ENCODE measurements at regions not wholly inside any gene's neighbourhood (a gene's known extent, or its start where the extent isn't known, plus 50 kb on each side); places are given as distances from the start of the nearest gene placed in this dataset.

DNA sequence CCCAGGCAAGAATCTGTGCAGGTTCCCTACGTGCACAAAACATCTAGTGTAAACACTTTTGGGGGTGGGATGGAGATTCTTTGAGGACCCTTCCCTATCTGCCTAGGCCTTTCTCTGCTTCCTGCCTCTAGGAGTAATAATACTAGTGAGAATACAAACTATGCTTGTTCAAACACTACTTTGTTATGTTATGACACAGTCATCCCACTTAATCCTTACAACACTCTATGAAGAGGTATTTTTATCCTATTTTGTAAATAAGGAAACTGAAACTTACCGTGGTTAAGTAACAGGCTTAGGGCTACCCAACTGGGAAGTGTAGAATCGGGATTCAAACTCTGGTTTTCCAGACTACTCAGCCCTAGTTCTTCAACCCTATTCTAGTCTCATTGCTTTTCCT is 96.5 kb downstream of the KCNA5 start:
- H4K20me1 ChIP-seq (ENCODE audit: insufficient read depth): no peaks in the 10 kb centered on the region
- H3K9ac ChIP-seq: no peak overlapping the region
- H3K27me3 ChIP-seq (ENCODE audit: insufficient read depth, low read depth): no peaks in the 10 kb centered on the region
- no peaks in the 10 kb centered on the region for H3K36me3 ChIP-seq (ENCODE audit: insufficient read depth)
- H3K79me2 ChIP-seq (ENCODE audit: insufficient read depth, low read depth): no peaks in the 10 kb centered on the region
- TF ChIP-seq, protein P1, sequence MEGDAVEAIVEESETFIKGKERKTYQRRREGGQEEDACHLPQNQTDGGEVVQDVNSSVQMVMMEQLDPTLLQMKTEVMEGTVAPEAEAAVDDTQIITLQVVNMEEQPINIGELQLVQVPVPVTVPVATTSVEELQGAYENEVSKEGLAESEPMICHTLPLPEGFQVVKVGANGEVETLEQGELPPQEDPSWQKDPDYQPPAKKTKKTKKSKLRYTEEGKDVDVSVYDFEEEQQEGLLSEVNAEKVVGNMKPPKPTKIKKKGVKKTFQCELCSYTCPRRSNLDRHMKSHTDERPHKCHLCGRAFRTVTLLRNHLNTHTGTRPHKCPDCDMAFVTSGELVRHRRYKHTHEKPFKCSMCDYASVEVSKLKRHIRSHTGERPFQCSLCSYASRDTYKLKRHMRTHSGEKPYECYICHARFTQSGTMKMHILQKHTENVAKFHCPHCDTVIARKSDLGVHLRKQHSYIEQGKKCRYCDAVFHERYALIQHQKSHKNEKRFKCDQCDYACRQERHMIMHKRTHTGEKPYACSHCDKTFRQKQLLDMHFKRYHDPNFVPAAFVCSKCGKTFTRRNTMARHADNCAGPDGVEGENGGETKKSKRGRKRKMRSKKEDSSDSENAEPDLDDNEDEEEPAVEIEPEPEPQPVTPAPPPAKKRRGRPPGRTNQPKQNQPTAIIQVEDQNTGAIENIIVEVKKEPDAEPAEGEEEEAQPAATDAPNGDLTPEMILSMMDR (conservative IDR thresholded peaks at IDR 0.05; ENCODE audit: low read depth, low read length): no peak
- H3K4me3 ChIP-seq (IDR thresholded peaks at IDR 0.05; ENCODE audit: insufficient read depth, low read depth, low read length): no peak overlapping the region
- no peak overlapping the region for H3K27ac ChIP-seq
- no peak overlapping the region for H2AFZ ChIP-seq (ENCODE audit: low read depth)
- no peak overlapping the region for H3K4me2 ChIP-seq
- H3K4me1 ChIP-seq (ENCODE audit: low read depth, poor library complexity, severe bottlenecking): no peaks in the 10 kb centered on the region

DNA sequence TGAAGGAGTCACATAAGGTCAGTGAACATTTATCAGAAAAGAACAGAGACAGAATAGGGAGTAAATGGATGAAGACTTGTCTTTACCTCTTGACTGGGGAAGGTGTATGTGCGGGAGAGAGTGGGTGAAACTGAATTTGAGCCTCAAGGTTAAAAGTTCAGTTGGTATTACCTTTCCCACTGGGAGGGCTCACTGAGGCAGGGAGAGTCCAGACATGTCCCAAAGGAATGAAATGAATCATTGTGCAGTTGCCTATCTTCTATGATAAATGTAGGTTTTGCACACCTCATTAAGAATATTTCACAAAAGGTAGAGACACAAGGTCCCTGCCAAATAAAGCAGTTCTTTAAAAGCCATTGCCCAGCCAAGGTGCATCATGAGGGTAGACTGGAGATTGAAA is 105.2 kb downstream of the KCNA5 start:
- no peak overlapping the region for H3K27ac ChIP-seq
- H3K4me1 ChIP-seq (ENCODE audit: low read depth, poor library complexity, severe bottlenecking): no peaks in the 10 kb centered on the region
- no peak overlapping the region for H3K4me2 ChIP-seq
- H3K9ac ChIP-seq: no peak overlapping the region
- no peak overlapping the region for H3K4me3 ChIP-seq (IDR thresholded peaks at IDR 0.05; ENCODE audit: insufficient read depth, low read depth, low read length)
- TF ChIP-seq, protein P1 (conservative IDR thresholded peaks at IDR 0.05; ENCODE audit: low read depth, low read length): no peak
- H4K20me1 ChIP-seq (ENCODE audit: insufficient read depth): no peaks in the 10 kb centered on the region
- H3K27me3 ChIP-seq (ENCODE audit: insufficient read depth, low read depth): no peaks in the 10 kb centered on the region
- no peak overlapping the region for H2AFZ ChIP-seq (ENCODE audit: low read depth)
- H3K79me2 ChIP-seq (ENCODE audit: insufficient read depth, low read depth): no peaks in the 10 kb centered on the region
- no peaks in the 10 kb centered on the region for H3K36me3 ChIP-seq (ENCODE audit: insufficient read depth)

DNA sequence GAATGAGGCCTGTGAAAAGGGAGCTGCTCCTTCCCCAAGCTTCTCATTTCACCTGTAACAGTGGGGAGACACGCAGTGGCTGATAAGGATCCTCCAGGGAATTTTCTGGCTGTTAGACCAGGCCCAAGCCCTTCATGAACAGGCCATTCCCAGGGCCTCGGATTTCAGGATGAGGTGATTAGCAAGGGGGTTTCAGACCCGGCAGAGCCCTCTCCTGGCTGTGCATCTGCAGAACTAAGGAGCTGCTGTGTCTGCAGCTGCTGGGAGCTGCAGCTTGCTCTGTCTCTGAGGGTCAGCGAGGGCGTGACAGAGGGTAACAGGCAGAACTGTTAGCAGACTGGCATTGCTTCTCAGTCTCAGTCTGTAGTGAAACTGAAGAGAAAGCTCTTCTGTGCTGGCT is 110.4 kb downstream of the KCNA5 start:
- H3K9ac ChIP-seq: no peak overlapping the region
- no peaks in the 10 kb centered on the region for H3K4me1 ChIP-seq (ENCODE audit: low read depth, poor library complexity, severe bottlenecking)
- H4K20me1 ChIP-seq (ENCODE audit: insufficient read depth): no peaks in the 10 kb centered on the region
- no peaks in the 10 kb centered on the region for H3K27me3 ChIP-seq (ENCODE audit: insufficient read depth, low read depth)
- H3K27ac ChIP-seq: no peak overlapping the region
- H3K79me2 ChIP-seq (ENCODE audit: insufficient read depth, low read depth): no peaks in the 10 kb centered on the region
- no peak overlapping the region for H3K4me3 ChIP-seq (IDR thresholded peaks at IDR 0.05; ENCODE audit: insufficient read depth, low read depth, low read length)
- H3K4me2 ChIP-seq: no peak overlapping the region
- TF ChIP-seq, protein P1 (conservative IDR thresholded peaks at IDR 0.05; ENCODE audit: low read depth, low read length): no peak
- H2AFZ ChIP-seq (ENCODE audit: low read depth): no peak overlapping the region
- H3K36me3 ChIP-seq (ENCODE audit: insufficient read depth): no peaks in the 10 kb centered on the region

DNA sequence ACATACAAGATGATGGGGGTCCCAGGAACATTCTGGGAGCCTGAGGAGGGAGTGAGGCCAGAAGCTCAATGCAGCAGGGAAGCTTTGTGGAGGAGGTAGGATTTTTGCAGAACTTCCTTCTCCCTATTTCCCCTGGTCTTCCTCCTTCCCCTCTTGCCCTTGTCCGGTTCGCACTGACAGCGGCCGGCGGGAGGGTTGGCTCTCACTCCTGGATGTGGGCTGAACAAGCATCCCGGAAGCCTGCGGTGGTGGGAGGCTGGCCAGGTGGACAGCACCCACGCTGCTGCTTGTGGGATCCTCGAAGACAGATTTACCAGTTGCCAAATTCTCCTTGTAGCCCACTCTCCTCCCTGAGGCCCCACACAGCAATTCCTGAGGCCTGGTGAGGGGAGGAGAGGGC is 112.2 kb downstream of the KCNA5 start:
- H3K4me2 ChIP-seq: no peak overlapping the region
- H3K36me3 ChIP-seq (ENCODE audit: insufficient read depth): no peaks in the 10 kb centered on the region
- TF ChIP-seq, protein P1 (conservative IDR thresholded peaks at IDR 0.05; ENCODE audit: low read depth, low read length): no peak
- H3K27ac ChIP-seq: no peak overlapping the region
- no peak overlapping the region for H3K4me3 ChIP-seq (IDR thresholded peaks at IDR 0.05; ENCODE audit: insufficient read depth, low read depth, low read length)
- H4K20me1 ChIP-seq (ENCODE audit: insufficient read depth): no peaks in the 10 kb centered on the region
- H3K9ac ChIP-seq: no peak overlapping the region
- H3K27me3 ChIP-seq (ENCODE audit: insufficient read depth, low read depth): no peaks in the 10 kb centered on the region
- H2AFZ ChIP-seq (ENCODE audit: low read depth): no peak overlapping the region
- H3K4me1 ChIP-seq (ENCODE audit: low read depth, poor library complexity, severe bottlenecking): no peaks in the 10 kb centered on the region
- H3K79me2 ChIP-seq (ENCODE audit: insufficient read depth, low read depth): no peaks in the 10 kb centered on the region

DNA sequence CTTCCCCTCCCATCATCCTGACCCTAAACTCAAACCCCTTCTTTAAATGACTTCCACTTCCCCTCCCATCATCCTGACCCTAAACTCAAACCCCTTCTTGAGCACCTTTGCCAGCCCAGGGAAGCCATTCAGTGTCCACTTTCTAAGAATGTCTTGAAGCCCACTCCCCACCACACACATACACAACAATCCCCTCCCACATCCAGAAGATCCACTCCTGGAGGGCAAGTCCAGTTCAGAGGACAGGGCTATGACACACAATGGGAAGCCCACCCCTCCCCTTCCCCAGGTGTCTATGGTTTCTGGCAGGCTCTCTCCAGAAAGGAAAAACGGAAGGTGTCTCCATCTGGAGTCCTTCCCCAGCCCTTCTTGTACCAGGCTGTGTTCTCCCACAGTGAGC is 117.1 kb downstream of the KCNA5 start:
- Histone ChIP-seq H3K9ac (no peak overlapping the region), H3K4me1 (ENCODE audit: low read depth, poor library complexity, severe bottlenecking) (no peaks in the 10 kb centered on the region), H2AFZ (ENCODE audit: low read depth) (no peak overlapping the region), H4K20me1 (ENCODE audit: insufficient read depth) (no peaks in the 10 kb centered on the region), H3K4me2 (no peak overlapping the region), H3K27ac (no peak overlapping the region), H3K4me3 (IDR thresholded peaks at IDR 0.05; ENCODE audit: insufficient read depth, low read depth, low read length) (no peak overlapping the region), H3K36me3 (ENCODE audit: insufficient read depth) (no peaks in the 10 kb centered on the region), H3K27me3 (ENCODE audit: insufficient read depth, low read depth) (no peaks in the 10 kb centered on the region), H3K79me2 (ENCODE audit: insufficient read depth, low read depth) (no peaks in the 10 kb centered on the region)
- TF ChIP-seq, protein P1 (conservative IDR thresholded peaks at IDR 0.05; ENCODE audit: low read depth, low read length): no peak
